NCI-H460 (cell line): ENCODE measurements at regions not wholly inside any gene's neighbourhood (a gene's known extent, or its start where the extent isn't known, plus 50 kb on each side); places are given as distances from the start of the nearest gene placed in this dataset.

Source experiments
- DNase-seq: peaks from one replicate; pipeline ENCODE4 v3.0.0-alpha.2; 2016; ENCODE audit warnings: low read depth; ENCODE audit errors: extremely low read depth

GRCh38 chr6:1482381-1483166, 93.2 kb downstream of the FOXF2 start:
- DNase-seq: no peak

- peak; percentile 77 for DNase-seq
Measured at GRCh38 chr6:1485678-1486077, 96.3 kb downstream of the FOXF2 start.

GRCh38 chr6:1486387-1486786, 97.0 kb downstream of the FOXF2 start:
- DNase-seq: no peak

GRCh38 chr6:1487239-1487638, 97.9 kb downstream of the FOXF2 start:
- no peak for DNase-seq

- no peak for DNase-seq
Measured at GRCh38 chr6:1491025-1491424, 101.6 kb downstream of the FOXF2 start.

- DNase-seq: no peak
Measured at GRCh38 chr6:1491591-1492319, 102.4 kb downstream of the FOXF2 start.

GRCh38 chr6:1494671-1495070, 105.3 kb downstream of the FOXF2 start:
- no peak for DNase-seq

- DNase-seq: no peak
Measured at GRCh38 chr6:1495344-1495743, 106.0 kb downstream of the FOXF2 start.

GRCh38 chr6:1496092-1496491, 106.7 kb downstream of the FOXF2 start:
- DNase-seq: no peak

GRCh38 chr6:1496836-1497760, 107.7 kb downstream of the FOXF2 start:
- no peak for DNase-seq

GRCh38 chr6:1497761-1498105, 108.4 kb downstream of the FOXF2 start:
- no peak for DNase-seq

- DNase-seq: no peak
Measured at GRCh38 chr6:1498491-1499113, 109.2 kb downstream of the FOXF2 start.

- DNase-seq: no peak
Measured at GRCh38 chr6:1499777-1500176, 109.9 kb upstream of the FOXC1 start.

- no peak for DNase-seq
Measured at GRCh38 chr6:1500913-1501312, 108.8 kb upstream of the FOXC1 start.

- no peak for DNase-seq
Measured at GRCh38 chr6:1502041-1502440, 107.7 kb upstream of the FOXC1 start.

GRCh38 chr6:1503811-1504210, 105.9 kb upstream of the FOXC1 start:
- no peak for DNase-seq

GRCh38 chr6:1504465-1504864, 105.2 kb upstream of the FOXC1 start:
- DNase-seq: no peak

GRCh38 chr6:1507251-1507650, 102.5 kb upstream of the FOXC1 start:
- no peak for DNase-seq

- DNase-seq: no peak
Measured at GRCh38 chr6:1509241-1509640, 100.5 kb upstream of the FOXC1 start.

GRCh38 chr6:1510239-1510638, 99.5 kb upstream of the FOXC1 start:
- DNase-seq: no peak
